Astrocyte of the hippocampus (primary cell): ENCODE measurements at regions not wholly inside any gene's neighbourhood (a gene's known extent, or its start where the extent isn't known, plus 50 kb on each side); places are given as distances from the start of the nearest gene placed in this dataset.

Source experiments
- DNase-seq: peaks from one replicate; pipeline ENCODE4 v3.0.0; 2011; ENCODE audit warnings: low read depth, low spot score

DNA sequence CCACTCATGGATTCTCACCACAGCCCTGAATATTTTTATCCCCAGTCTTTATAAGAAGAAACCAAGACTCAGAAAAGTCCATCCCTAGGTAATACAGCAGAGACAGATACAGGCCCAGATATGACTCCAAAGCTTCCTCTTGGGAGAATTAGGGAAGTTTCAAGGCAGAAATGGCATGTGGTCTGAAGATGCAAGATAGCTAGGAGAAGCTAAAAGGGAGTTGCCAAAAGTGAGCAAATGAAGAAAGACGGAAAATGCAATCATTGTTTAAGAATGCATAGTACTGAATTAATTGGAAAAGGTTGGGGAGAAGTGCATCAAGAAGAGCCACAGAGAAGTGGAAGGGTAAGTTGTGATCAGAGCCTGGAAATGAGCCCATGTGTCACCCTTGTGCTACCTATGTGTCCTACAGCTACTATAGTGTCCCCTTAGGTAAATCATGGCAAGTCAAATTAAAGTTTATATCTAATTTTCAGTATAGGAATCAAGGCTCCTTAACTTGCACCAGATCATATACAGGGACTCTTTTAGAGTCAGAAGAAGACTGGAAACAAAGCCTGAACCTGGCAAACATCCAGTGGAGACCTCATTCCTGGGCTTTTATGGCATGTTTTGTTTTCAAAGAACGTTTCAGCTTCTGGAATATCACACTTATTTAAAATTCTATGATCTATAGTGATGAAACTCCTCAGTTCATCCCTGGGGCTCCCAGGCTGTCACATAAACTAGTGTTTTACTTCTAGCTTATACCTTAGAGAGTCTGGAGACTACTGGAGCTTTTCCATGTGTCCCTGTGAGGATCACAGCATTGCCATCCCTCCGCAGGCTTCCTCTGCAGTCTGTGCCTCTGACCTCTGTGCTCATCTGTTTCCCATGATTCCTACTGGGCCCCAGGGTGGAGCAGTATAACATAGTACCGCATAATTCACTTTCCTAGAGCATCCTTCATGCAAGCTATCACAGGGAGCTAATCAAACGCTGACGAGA, 189.0 kb upstream of the CDKN3 start:
- DNase-seq, result no peak

DNA sequence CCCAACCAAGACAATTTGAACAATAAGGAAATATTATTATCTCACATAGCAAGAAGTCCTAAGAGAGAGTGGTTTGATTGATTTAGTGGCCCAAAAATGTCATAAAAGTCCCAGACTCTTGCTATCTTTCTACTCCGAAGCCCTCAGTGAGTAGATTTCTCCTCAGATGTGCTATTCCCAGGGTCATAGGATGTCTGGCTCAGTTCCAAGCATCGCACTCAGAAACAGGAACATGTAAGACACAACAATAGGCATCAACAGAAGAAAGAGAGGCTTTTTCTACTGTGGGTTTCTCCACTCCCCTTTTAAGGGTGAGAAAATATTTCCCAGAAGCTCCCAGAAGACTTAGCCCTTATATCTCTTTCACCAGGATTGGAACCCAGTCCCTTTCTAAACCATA, 188.1 kb upstream of the CDKN3 start:
- no peak for DNase-seq

DNA sequence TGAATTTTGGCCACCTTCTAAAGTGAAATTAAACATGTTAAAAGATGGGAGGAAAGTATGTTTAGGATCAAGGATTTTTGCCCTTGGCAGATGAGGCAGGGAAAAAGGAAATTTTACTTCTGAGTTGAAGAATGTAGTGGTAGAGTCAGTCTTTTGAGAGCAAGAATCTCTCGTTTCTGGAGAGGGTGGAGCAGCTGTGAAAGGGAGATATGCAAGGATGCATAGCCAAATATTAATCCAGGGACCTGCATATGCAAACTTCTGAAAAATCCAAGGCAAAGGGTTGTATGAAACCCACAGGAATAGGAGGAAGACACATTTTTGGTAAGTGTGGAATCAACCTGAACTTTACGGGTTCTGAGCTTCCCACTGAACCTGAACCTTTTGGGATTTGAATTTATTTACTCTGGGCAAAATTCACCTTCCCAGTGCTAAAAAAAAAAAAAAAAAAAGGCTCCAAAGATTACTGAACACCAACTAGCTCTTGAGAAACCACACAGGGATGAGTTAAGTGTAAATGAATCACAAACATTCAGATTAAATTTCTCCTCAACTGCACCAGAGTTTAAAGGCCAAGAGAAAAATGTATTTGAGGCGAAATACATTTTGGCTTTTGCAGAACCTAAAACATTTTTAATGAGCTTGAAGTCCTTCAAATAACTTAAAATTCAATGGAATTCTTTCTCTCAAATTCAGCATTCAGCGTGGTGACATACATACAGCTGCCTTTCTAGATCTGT, 187.1 kb upstream of the CDKN3 start:
- peak; percentile 49 for DNase-seq

DNA sequence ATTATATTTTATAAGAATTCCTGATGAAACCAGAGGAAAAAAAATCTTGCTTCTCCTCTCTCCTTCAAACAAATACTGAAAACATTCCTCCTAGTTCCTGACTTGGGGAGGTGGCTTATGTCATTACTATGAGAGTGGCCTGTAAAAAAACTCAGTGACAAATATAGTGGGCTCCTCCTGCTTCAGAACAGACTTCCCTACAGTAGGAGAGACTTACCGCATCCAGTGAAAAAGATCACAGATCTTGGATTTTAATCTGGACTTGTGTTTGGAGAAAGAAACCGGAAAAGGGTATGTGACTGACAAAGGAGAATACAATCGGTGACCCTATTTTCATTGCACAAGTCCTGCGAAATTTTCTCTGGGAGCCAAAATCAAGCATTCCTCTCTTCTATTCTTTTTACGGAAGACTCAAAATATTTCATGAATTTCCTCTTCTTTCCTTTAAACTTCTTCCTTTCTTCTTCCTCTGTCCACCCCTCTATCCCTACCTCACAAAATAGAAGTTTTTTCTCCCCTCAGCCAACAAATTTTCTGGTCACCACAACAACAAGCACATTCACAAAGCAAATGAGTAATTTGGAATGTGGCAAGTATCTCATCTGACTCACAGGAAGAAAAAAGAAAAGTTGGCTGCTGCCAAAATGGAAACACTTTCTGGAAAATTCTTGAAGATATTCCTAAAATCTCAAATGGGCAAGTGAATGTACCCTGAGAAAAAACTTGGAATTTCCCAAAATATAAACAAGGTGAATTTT, 185.1 kb upstream of the CDKN3 start:
- DNase-seq, result peak; percentile 91

DNA sequence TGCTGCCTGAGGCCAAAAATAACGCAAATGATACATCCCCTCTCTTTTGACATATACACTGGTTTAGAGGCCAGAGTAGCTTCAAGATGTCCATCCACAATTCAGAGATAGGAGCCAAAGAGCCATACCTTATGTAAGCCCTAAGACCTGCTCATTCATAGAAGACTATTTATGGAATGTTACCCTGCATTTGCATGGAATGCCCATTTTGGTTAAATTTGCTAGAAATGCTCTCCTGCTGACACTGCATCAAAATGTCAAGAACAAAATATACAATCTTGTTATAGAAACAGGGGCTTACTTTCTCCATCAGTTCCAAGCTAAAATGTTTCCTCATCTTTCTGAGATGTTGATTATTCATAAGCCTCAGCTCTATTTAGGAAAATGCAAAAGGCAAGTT, 183.3 kb upstream of the CDKN3 start:
- no peak for DNase-seq

DNA sequence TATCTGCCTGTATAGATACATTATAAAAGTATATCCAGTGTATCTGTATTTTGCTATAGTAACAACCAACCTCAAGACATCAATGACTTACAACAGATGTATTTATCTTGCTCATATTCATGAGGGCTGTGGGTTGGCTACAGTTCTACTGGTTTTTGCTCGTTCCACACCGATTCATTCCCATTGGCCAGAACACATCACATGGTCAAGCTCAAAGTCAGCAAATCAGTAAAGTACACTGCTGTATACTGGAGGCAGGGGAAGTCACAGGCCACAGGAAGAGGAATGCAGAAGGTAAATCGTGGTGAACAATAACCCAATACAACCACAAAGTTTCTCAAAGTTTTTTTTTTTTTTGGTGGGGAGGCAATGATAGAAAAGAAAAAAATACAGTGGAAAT, 180.0 kb upstream of the CDKN3 start:
- no peak for DNase-seq

DNA sequence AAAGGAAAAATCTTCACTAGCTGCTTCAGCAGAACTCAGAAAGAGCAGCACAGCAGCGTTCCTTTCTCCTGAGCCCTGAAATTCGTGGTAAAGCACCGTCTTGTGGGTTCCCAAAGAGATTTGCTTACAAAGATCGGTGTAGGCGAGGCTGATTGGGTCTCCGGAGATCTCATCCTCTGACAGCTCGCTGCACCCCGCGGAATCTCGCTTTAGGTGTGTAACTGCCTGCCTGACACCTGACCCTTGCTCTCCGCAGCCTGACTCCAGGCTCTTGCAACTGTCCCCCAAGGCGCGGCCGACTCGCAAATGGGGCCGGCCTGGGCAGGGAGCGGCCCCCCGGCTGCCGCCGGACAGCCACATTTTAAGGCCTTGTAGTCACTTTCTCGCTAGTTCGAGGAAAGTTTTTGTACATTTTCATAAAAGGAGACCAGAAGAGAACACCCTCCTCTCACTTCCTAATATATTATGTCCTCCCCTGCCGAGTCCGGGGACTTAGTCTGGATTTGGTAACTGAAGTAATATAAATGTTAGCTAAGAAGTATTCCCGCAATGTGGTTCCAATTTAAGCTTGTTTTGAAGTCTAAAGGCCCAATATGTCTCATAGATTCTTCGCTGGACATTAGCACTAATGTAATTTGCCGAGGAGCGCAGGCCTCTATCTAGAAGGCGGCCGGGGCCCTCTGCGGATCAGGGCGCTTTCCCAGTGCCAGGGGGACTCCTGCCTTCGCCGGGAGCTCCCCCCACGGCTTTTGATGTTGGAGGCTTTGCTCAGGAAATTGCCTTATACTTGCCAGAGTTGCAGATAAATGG, 177.3 kb upstream of the CDKN3 start:
- DNase-seq, result no peak

DNA sequence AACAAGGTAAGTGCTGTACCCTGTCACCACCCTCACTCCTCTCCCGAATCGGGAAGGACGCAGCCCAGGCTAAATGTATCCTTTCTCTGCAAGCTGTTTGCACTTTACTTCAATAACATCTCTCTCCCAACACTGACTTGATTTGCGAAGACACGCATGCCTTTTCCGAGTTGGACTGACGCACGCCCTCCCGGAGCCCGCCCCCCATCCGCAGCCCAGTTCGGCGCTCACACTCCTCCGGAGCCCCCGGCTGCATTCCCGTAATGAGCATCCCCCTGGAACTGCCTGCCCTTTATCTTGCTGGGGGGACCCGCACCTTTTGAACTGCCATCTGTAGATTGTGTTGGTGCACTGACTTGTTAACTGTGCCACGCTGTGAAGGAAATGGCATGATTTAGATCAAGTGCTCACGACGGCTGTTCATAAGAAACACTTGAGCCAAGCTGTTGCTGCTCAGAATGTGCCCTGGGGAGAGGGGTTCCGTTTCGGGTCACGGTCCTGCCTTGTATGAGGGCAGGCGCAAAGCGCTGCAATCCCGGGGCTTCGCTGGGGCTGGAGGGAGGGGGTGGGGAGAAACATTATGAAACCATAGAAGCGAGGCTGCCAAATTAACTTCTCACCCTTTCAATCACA, 176.6 kb upstream of the CDKN3 start:
- peak; percentile 37 for DNase-seq

DNA sequence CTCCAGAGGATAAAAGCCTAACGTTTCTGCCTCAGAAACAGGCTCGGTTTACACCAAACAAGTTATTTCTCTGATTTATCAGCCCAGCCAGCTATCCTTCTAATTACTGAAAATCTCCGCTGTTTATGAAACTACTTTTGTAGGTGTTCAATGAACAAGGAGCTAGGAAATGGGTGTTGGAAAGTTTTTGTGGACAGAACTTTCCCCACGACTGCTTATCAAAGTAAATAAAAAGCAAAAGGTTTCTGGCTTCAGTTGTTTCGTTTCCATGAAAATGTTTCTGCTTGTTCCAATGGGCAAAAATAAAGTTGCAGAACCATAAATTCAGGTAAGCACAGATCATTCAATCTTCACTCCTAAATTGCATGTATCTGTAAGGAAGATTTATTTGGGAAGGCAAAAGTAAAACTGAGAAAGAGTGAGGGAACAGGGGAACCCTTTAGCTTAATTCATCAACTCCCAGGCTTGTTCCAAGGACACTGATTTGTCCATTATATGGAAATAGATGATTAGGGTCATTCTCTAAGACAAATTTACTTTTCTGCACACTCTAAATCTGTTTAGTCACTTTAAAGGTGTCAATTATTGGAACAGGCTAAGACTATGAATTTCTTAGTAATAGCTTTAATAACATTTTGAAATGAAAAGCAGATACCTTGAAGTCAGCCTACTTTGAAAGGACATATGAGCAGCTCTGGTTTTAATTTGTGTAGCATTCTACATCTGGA, 175.9 kb upstream of the CDKN3 start:
- no peak for DNase-seq

DNA sequence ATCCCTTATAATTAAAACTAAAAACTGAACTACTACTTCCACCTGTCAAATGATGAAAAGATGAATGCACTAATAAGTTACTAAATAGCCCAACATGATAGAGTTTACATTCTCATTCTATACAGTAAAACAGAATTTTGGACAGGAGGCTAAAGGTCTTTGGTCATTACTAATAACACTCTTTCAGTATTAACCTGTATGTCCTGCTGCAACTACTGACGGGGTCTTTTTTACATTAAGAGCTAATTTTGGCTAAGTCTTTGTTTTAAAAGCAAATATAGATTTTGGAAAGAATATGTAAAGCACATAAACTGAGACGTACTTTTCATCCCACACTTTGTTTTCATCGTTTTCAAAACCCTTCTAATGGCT, 175.4 kb upstream of the CDKN3 start:
- DNase-seq, result no peak

DNA sequence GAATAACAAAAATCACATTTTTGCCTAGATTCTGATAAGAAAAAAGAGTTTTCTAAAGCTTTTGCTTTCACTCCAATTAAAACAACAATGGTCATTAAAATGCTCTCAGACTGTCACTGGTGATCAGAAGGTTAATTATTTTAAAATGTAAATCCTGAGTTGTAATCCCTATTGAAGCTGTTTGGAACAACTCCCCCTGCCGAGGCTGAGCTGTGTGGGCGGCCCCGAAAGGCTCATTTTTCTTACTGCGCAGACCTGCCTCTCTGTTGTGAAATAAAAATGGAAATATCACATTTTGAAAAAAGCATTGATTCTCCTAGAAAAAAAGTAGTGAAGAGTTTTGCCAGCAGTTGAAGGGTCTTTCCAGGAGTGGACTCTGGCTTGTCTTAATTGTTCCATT, 174.8 kb upstream of the CDKN3 start:
- no peak for DNase-seq

DNA sequence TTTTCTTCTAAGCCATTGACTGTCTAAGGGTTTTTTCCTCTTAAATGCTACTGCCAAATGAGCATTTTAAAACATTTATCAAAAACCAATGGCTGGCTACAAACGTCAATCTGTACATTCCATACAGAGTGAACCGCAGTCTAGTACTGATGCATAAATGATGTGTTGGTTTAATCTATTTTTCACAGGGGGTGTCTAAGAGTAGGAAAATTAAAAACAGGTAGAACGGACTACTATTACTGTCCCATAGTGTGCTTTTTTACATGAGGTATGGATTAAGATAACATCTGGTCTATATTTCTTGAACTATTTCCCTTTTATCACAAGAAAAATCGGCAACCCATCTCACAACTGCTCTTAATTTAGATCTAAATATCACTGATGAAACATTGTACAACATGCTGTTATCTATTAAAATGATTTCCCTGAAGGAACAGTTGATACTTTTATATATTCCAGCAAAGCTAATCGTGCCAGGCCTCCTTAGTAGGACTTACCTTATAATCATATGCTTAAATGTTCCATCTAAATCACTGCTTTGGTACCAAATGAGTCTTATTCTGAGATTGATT, 172.9 kb upstream of the CDKN3 start:
- no peak for DNase-seq

DNA sequence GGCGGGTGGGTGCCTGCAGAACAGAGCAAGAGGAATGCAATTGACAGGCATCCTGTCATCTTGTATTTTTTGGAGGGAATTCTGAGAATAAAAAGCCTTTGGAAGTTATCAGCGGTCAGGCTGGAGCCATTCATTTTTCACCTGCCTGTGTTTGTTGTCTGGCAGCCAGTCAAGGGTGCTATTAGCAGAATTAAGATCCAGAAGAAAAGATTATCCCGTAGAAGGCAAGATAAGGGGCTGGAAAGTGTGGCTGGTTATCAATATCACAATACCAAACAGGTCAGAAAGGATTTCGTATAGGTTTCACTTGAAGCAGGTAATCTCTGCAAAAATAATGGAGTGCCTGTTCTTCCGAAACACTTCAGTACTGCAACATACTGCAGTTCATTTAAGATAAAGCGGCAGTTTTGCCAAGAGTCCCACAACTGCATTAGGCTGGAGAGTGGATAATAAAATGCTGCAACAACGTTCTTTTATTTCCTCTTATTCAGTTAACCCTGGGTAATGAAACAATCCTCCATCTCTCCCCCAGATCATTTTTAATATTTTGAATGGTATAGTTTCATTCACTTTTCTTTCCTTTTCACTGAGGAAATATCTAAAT, 171.2 kb upstream of the CDKN3 start:
- DNase-seq, result no peak

DNA sequence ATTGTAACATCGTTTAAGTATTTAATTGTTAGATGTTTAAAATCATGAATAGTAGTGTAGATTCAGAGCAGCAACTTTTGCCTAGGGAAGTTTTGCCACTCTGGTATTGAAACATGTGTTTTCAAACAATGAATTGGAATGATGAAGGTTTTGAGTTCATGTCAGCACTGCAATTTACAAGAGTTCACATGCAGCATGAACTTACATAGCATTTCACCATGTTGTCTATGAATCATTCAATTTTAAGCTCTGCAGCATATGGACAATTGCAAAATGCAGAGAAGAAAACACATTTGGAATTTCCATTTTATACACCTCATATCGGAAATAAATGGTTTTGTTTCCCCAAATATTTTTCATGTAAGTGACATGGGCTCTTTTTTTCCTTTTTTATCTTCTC, 170.7 kb upstream of the CDKN3 start:
- DNase-seq, result no peak

DNA sequence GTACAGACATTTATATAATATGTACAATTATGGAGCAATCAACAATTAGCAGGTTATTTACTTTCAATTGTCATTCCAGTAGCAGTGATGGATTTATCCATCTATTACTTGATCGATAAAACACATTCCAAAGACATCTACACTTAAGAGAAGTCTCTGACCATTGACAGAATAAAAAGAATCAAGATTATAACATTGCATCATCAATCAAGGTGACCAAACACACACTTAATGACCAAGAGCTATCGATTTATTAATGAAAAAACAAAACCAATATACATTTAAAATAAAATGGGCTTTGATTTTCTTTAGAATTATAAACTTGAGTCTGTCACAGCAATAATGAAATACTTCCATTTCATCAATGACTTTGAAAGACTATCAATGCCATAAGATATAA, 170.2 kb upstream of the CDKN3 start:
- DNase-seq, result no peak

DNA sequence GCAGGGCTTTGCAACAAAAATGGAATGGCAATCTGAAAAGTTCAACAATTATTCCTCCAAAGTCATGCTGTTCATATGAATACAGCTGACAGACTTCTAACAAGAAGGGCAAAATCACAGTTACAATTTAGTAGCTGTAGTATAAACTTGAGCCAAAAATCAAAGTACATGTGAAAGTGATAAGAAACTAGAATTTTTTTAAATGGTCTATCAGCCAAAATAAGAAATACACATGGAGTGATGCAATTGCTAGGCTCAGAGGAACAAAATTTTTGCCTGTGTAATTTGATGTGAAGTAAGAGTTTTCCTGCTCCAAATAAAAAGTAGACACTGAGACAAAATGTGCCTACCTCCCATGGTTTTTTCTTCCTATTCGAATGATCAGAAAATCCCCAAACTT, 167.7 kb upstream of the CDKN3 start:
- no peak for DNase-seq

DNA sequence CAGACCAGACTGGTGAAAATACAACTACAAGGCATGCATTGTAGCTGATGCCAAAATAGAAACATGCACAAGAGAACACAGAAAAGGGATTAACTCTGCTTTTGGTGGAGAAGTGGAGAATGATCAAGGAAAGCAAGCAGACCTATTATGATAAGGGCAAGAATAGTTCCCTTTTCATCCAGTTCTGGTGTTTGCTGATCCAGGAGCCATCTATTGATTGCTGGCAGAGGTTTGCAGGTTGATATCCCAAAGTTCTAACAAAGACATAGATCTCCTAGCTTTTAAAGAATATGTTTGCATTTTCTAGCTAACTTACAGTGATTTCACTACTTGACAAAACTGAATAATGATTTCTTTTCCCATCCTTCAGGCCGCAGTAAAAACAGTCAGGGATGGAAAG, 166.2 kb upstream of the CDKN3 start:
- DNase-seq, result peak; percentile 40

DNA sequence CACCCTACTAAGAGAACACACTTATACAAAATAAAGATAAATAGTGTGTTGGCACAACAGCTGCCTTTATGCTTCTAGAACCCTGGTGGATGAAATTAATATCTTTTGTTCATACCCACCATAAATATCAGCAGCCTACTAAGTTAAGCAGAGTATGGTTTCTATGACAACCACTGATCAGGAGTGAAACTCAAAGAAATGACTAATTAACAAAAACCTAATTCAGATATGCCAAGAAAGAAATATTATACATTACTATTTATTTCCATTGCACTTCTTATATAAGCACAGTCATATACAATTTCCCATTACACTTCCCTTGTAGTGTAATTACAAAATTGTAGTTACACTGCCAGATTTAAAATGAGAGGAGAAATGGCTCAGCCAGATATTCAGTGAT, 164.1 kb upstream of the CDKN3 start:
- no peak for DNase-seq

DNA sequence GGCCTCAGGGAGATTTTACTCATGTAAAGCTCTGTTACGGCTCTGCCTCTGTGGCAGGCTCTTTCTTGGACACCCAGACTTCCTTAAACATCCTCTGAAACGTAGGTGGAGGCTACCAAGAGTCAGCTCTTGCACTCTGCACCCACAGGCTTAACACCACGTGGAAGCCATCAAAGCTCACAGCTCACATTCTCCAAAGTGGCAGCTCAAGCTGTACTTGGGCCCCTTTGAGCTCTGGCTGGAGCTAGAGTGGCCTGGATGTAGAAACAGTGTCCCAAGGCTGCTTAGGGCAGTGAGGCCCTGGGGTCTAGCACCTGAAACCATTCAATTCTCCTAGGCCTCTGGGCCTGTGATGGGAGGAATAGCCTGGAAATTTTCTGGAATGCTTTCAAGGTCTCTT, 155.3 kb upstream of the CDKN3 start:
- DNase-seq, result no peak
